Non-pigmented ciliary epithelial cell (primary cell): ENCODE measurements at regions not wholly inside any gene's neighbourhood (a gene's known extent, or its start where the extent isn't known, plus 50 kb on each side); places are given as distances from the start of the nearest gene placed in this dataset.

Source experiments
- DNase-seq: peaks from one replicate; pipeline ENCODE4 v3.0.0-alpha.2; 2010; ENCODE audit warnings: low read depth

- DNase-seq = no peak
Observed at GRCh38 chr13:34040863-34041262, 222.9 kb downstream of the RFC3 start.

GRCh38 chr13:34044041-34044440, 226.1 kb downstream of the RFC3 start:
- DNase-seq = no peak

- DNase-seq = peak; percentile 63
Observed at GRCh38 chr13:34044660-34045080, 226.7 kb downstream of the RFC3 start.

GRCh38 chr13:34046457-34046856, 228.5 kb downstream of the RFC3 start:
- DNase-seq = no peak

GRCh38 chr13:34048652-34049051, 230.7 kb downstream of the RFC3 start:
- no peak for DNase-seq

GRCh38 chr13:34056733-34057258, 238.8 kb downstream of the RFC3 start:
- no peak for DNase-seq

GRCh38 chr13:34064456-34065205, 246.7 kb downstream of the RFC3 start:
- no peak for DNase-seq

- DNase-seq = no peak
Observed at GRCh38 chr13:34065928-34066327, 248.0 kb downstream of the RFC3 start.

- DNase-seq = no peak
Observed at GRCh38 chr13:34066344-34066743, 248.4 kb downstream of the RFC3 start.

GRCh38 chr13:34070006-34070405, 252.1 kb downstream of the RFC3 start:
- no peak for DNase-seq

GRCh38 chr13:34070544-34071303, 252.8 kb downstream of the RFC3 start:
- no peak for DNase-seq

GRCh38 chr13:34076319-34076718, 258.4 kb downstream of the RFC3 start:
- DNase-seq = no peak

- DNase-seq = no peak
Observed at GRCh38 chr13:34076943-34077703, 259.2 kb downstream of the RFC3 start.

- no peak for DNase-seq
Observed at GRCh38 chr13:34078334-34078999, 260.5 kb downstream of the RFC3 start.

- DNase-seq = no peak
Observed at GRCh38 chr13:34085204-34085603, 267.3 kb downstream of the RFC3 start.

- DNase-seq = no peak
Observed at GRCh38 chr13:34086281-34086680, 268.3 kb downstream of the RFC3 start.

GRCh38 chr13:34087791-34088190, 269.8 kb downstream of the RFC3 start:
- no peak for DNase-seq

- no peak for DNase-seq
Observed at GRCh38 chr13:34103854-34104253, 285.9 kb downstream of the RFC3 start.

- no peak for DNase-seq
Observed at GRCh38 chr13:34104853-34105252, 286.9 kb downstream of the RFC3 start.

- DNase-seq = peak; percentile 3
Observed at GRCh38 chr13:34107806-34108205, 289.9 kb downstream of the RFC3 start.

GRCh38 chr13:34108410-34108809, 290.5 kb downstream of the RFC3 start:
- peak; percentile 42 for DNase-seq

GRCh38 chr13:34114581-34114980, 296.6 kb downstream of the RFC3 start:
- DNase-seq = no peak
